GM23248 (cell line): ENCODE measurements at regions not wholly inside any gene's neighbourhood (a gene's known extent, or its start where the extent isn't known, plus 50 kb on each side); places are given as distances from the start of the nearest gene placed in this dataset.
A peak's percentile ranks its signal among the peaks of the same experiment; 100 is the strongest.

Source experiments
- DNase-seq: peaks from one replicate; pipeline ENCODE4 v3.0.0-alpha.2; 2015
- H2AFZ ChIP-seq: fragments of 200-600 bp; sonication (generic); 2 replicates; pipeline ENCODE4 v1.6.1; 2016; ENCODE audit warnings: antibody characterized with exemption
- H3F3A ChIP-seq: fragments of 200-600 bp; sonication (generic); 2 replicates; pipeline ENCODE4 v1.6.1; 2016; ENCODE audit warnings: mild to moderate bottlenecking, antibody characterized with exemption, mixed run types; ENCODE audit not compliant: insufficient read depth
- H3K27ac ChIP-seq: fragments of 200-600 bp; sonication (generic); 2 replicates; pipeline ENCODE4 v1.5.1; 2016; ENCODE audit warnings: mild to moderate bottlenecking
- H3K27me3 ChIP-seq: fragments of 200-600 bp; sonication (generic); replicated peaks from 2 replicates; pipeline ENCODE4 v1.6.1; 2016; ENCODE audit warnings: mild to moderate bottlenecking; ENCODE audit not compliant: insufficient read depth
- H3K36me3 ChIP-seq: fragments of 200-600 bp; sonication (generic); 2 replicates; pipeline ENCODE4 v1.6.1; 2016; ENCODE audit warnings: low read depth, mild to moderate bottlenecking
- H3K4me1 ChIP-seq: fragments of 200-600 bp; sonication (generic); 2 replicates; pipeline ENCODE4 v1.6.1; 2016; ENCODE audit warnings: mild to moderate bottlenecking; ENCODE audit not compliant: insufficient read depth
- H3K4me2 ChIP-seq: fragments of 200-600 bp; sonication (generic); one replicate; pipeline ENCODE4 v1.6.1; 2016; ENCODE audit warnings: mild to moderate bottlenecking; ENCODE audit not compliant: unreplicated experiment
- H3K4me3 ChIP-seq: fragments of 200-600 bp; sonication (generic); 2 replicates; pipeline ENCODE4 v1.5.1; 2016; ENCODE audit warnings: mild to moderate bottlenecking
- H3K79me2 ChIP-seq: fragments of 200-600 bp; sonication (generic); 2 replicates; pipeline ENCODE4 v1.6.1; 2016; ENCODE audit warnings: mild to moderate bottlenecking; ENCODE audit not compliant: insufficient read depth
- H3K9ac ChIP-seq: fragments of 200-600 bp; sonication (generic); 2 replicates; pipeline ENCODE4 v1.6.1; 2016; ENCODE audit warnings: mild to moderate bottlenecking
- H3K9me2 ChIP-seq: fragments of 200-600 bp; sonication (generic); 2 replicates; pipeline ENCODE4 v1.6.1; 2016; ENCODE audit warnings: mixed run types, mild to moderate bottlenecking, moderate library complexity; ENCODE audit not compliant: insufficient read depth
- H3K9me3 ChIP-seq: fragments of 200-600 bp; sonication (generic); one replicate; pipeline ENCODE4 v1.6.1; 2017; ENCODE audit warnings: low read depth
- H4K20me1 ChIP-seq: fragments of 200-600 bp; sonication (generic); 2 replicates; pipeline ENCODE4 v1.6.0; 2016; ENCODE audit not compliant: insufficient read depth
- EZH2 ChIP-seq: fragments of 200-600 bp; sonication (generic); IDR thresholded peaks from 2 replicates; pipeline ENCODE4 v1.6.1; 2018; ENCODE audit warnings: antibody characterized with exemption, mild to moderate bottlenecking; ENCODE audit not compliant: insufficient read depth, poor library complexity, severe bottlenecking
- EZH2phosphoT487 ChIP-seq: fragments of 200-600 bp; sonication (generic); IDR thresholded peaks from 2 replicates; pipeline ENCODE4 v1.6.1; 2018; ENCODE audit warnings: antibody characterized with exemption, moderate library complexity, mild to moderate bottlenecking, low read depth; ENCODE audit not compliant: insufficient read depth
- WGBS, 2 experiments: methylation state at CpG; one replicate each; pipeline ENCODE4 v1.1.6; 2015 to 2017; ENCODE audit warnings: low lambda C conversion rate in 2 of 2, low coverage in 1 of 2; ENCODE audit errors: missing lambda C conversion rate in 2 of 2; 5-methylcytosine and 5-hydroxymethylcytosine counted together
- in situ Hi-C: fragments of 300-500 bp; cut with MboI; formaldehyde crosslinking; loops from 2 replicates; pipeline ENCODE4 v1.15.0; 2020

- Histone ChIP-seq H3K4me2 (no peak overlapping the region), H3K9me2 (no peaks in the 10 kb centered on the region), H3K27me3 (no peaks in the 10 kb centered on the region), H4K20me1 (no peaks in the 10 kb centered on the region), H2AFZ (no peak overlapping the region), H3K27ac (no peak overlapping the region), H3K4me1 (peaks cover 9% of the 10 kb centered on the region), H3K9ac (no peak overlapping the region), H3F3A (peaks cover 13% of the 10 kb centered on the region), H3K79me2 (no peaks in the 10 kb centered on the region), H3K36me3 (no peaks in the 10 kb centered on the region), H3K4me3 (no peak overlapping the region), H3K9me3 (no peaks in the 10 kb centered on the region)
- DNase-seq, result peak; percentile 9
- 42 to 55% methylated on average over 7 of the region's 7 CpGs for WGBS, 2 experiments
- TF ChIP-seq EZH2 (no peak), EZH2phosphoT487 (no peak)
- in situ Hi-C loops, result no loop called here
Observed at GRCh38 chr2:204453730-204454167, 91.5 kb upstream of the PARD3B start.

GRCh38 chr2:204454672-204455380 is 90.4 kb upstream of the PARD3B start:
- in situ Hi-C loops, result no loop called here
- Histone ChIP-seq H3K36me3 (no peaks in the 10 kb centered on the region), H3K27me3 (no peaks in the 10 kb centered on the region), H3K79me2 (no peaks in the 10 kb centered on the region), H2AFZ (no peak overlapping the region), H3K4me1 (peaks cover 9% of the 10 kb centered on the region), H3F3A (peaks cover 13% of the 10 kb centered on the region), H3K4me3 (no peak overlapping the region), H3K9me2 (no peaks in the 10 kb centered on the region), H3K27ac (no peak overlapping the region), H3K9me3 (no peaks in the 10 kb centered on the region), H3K9ac (no peak overlapping the region), H3K4me2 (no peak overlapping the region), H4K20me1 (no peaks in the 10 kb centered on the region)
- no peak for TF ChIP-seq EZH2
- TF ChIP-seq EZH2phosphoT487, result no peak
- no peak for DNase-seq
- 93 to 96% methylated on average over 6 of the region's 6 CpGs for WGBS, 2 experiments

GRCh38 chr2:204468746-204469429 is 76.4 kb upstream of the PARD3B start:
- H4K20me1 ChIP-seq, result no peaks in the 10 kb centered on the region
- DNase-seq, result peak; percentile 93
- WGBS, 2 experiments, result 2 to 3% methylated on average over 4 of the region's 4 CpGs
- no peaks in the 10 kb centered on the region for H3K9me2 ChIP-seq
- in situ Hi-C loops, result no loop called here
- H3K4me2 ChIP-seq, result peak overlapping the region; percentile 73
- H3K9ac ChIP-seq, result peak overlapping the region; percentile 39
- H3K9me3 ChIP-seq, result no peaks in the 10 kb centered on the region
- H3K79me2 ChIP-seq, result no peaks in the 10 kb centered on the region
- H2AFZ ChIP-seq, result no peak overlapping the region
- no peaks in the 10 kb centered on the region for H3K36me3 ChIP-seq
- TF ChIP-seq EZH2phosphoT487 (no peak), EZH2 (no peak)
- no peaks in the 10 kb centered on the region for H3K27me3 ChIP-seq
- H3K4me1 ChIP-seq, result peaks cover 19% of the 10 kb centered on the region
- peaks cover 22% of the 10 kb centered on the region for H3F3A ChIP-seq
- peak overlapping the region; percentile 41 for H3K4me3 ChIP-seq
- H3K27ac ChIP-seq, result peak overlapping the region; percentile 85

- peaks cover 22% of the 10 kb centered on the region for H3F3A ChIP-seq
- no peaks in the 10 kb centered on the region for H3K9me3 ChIP-seq
- peaks cover 19% of the 10 kb centered on the region for H3K4me1 ChIP-seq
- no peaks in the 10 kb centered on the region for H3K27me3 ChIP-seq
- H3K4me3 ChIP-seq, result no peak overlapping the region
- H3K9ac ChIP-seq, result no peak overlapping the region
- no peak overlapping the region for H2AFZ ChIP-seq
- H3K36me3 ChIP-seq, result no peaks in the 10 kb centered on the region
- DNase-seq, result no peak
- in situ Hi-C loops, result no loop called here
- TF ChIP-seq EZH2 (no peak), EZH2phosphoT487 (no peak)
- H3K27ac ChIP-seq, result no peak overlapping the region
- H4K20me1 ChIP-seq, result no peaks in the 10 kb centered on the region
- WGBS, 2 experiments, result 87 to 90% methylated on average over 4 of the region's 4 CpGs
- no peaks in the 10 kb centered on the region for H3K79me2 ChIP-seq
- H3K9me2 ChIP-seq, result no peaks in the 10 kb centered on the region
- no peak overlapping the region for H3K4me2 ChIP-seq
Observed at GRCh38 chr2:204470178-204470620, 75.1 kb upstream of the PARD3B start.
